NCI-H1930 (cell line): ENCODE measurements at regions not wholly inside any gene's neighbourhood (a gene's known extent, or its start where the extent isn't known, plus 50 kb on each side); places are given as distances from the start of the nearest gene placed in this dataset.
A peak's percentile ranks its signal among the peaks of the same experiment; 100 is the strongest.

Experiments used
- DNase-seq, 2 experiments: peaks; one replicate each; lab custom pipeline; 2025; lab: John Stamatoyannopoulos, UW

- no peak for DNase-seq
These were observed 1383.1 kb upstream of the ADGRL2 start for GRCh38 chr1:80417671-80418070.

GRCh38 chr1:80413969-80414368, 1386.8 kb upstream of the ADGRL2 start:
- no peak for DNase-seq

- DNase-seq = no peak
These were observed 1390.5 kb upstream of the ADGRL2 start for GRCh38 chr1:80410233-80410632.

GRCh38 chr1:80403471-80403893, 1397.0 kb upstream of the ADGRL4 start:
- DNase-seq = no peak

GRCh38 chr1:80402625-80403024, 1396.1 kb upstream of the ADGRL4 start:
- DNase-seq = no peak

GRCh38 chr1:80401757-80402156, 1395.2 kb upstream of the ADGRL4 start:
- DNase-seq = no peak

- peak in 1 of 2 experiments; percentile 13 for DNase-seq
These were observed 1386.0 kb upstream of the ADGRL4 start for GRCh38 chr1:80392529-80392928.

- DNase-seq = no peak
These were observed 1379.1 kb upstream of the ADGRL4 start for GRCh38 chr1:80385650-80386049.

- no peak for DNase-seq
These were observed 1378.4 kb upstream of the ADGRL4 start for GRCh38 chr1:80384959-80385358.

- DNase-seq = no peak
These were observed 1377.7 kb upstream of the ADGRL4 start for GRCh38 chr1:80384083-80384830.

GRCh38 chr1:80375662-80376061, 1369.1 kb upstream of the ADGRL4 start:
- no peak for DNase-seq

GRCh38 chr1:80375109-80375508, 1368.6 kb upstream of the ADGRL4 start:
- DNase-seq = no peak

GRCh38 chr1:80369780-80370179, 1363.2 kb upstream of the ADGRL4 start:
- no peak for DNase-seq

- no peak for DNase-seq
These were observed 1360.5 kb upstream of the ADGRL4 start for GRCh38 chr1:80367058-80367457.

- no peak for DNase-seq
These were observed 1359.0 kb upstream of the ADGRL4 start for GRCh38 chr1:80365359-80366021.

GRCh38 chr1:80363689-80364475, 1357.4 kb upstream of the ADGRL4 start:
- DNase-seq = no peak

GRCh38 chr1:80359666-80360065, 1353.1 kb upstream of the ADGRL4 start:
- DNase-seq = no peak

GRCh38 chr1:80349218-80349617, 1342.7 kb upstream of the ADGRL4 start:
- DNase-seq = no peak

- DNase-seq = no peak
These were observed 1334.5 kb upstream of the ADGRL4 start for GRCh38 chr1:80341021-80341420.

GRCh38 chr1:80318108-80318507, 1311.6 kb upstream of the ADGRL4 start:
- DNase-seq = no peak

- DNase-seq = no peak
These were observed 1304.2 kb upstream of the ADGRL4 start for GRCh38 chr1:80310703-80311245.

- DNase-seq = no peak
These were observed 1298.9 kb upstream of the ADGRL4 start for GRCh38 chr1:80305466-80305865.

- DNase-seq = no peak
These were observed 1287.3 kb upstream of the ADGRL4 start for GRCh38 chr1:80293818-80294217.
